Umbilical cord (tissue), 1 donor: ENCODE measurements at regions not wholly inside any gene's neighbourhood (a gene's known extent, or its start where the extent isn't known, plus 50 kb on each side); places are given as distances from the start of the nearest gene placed in this dataset.

Source experiments
- DNase-seq: peaks from one replicate; pipeline ENCODE4 v3.0.0-alpha.2; 2015; ENCODE audit warnings: low spot score

DNA sequence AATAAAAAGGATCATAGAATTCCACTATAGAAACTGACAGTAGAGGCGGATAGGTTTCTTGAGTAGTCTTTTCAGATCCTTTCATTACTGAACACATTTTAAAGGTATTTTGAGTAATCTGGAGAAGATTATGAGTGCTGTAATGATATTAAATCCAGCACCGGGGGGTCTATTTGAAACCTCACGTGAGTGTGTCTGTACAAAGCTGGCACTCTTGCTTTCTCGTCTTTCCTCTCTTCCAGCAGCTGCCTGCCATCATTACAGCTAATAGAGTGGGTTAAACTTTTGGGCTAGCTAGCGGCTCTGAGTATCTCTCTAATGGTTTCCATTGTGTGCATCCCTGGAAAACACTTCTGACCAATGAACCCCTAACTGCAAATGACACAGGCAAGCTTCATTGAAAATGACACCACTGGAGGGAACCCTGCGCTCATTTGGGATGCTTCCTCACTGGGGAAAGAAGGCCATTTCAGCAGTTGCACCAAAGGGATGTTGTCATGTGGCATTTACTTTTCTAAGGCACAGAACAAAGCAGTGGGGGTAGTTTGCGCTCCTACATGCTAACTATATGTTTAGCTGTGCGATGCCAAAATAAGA lies 101.0 kb downstream of the HRH4 start:
- DNase-seq = no peak

DNA sequence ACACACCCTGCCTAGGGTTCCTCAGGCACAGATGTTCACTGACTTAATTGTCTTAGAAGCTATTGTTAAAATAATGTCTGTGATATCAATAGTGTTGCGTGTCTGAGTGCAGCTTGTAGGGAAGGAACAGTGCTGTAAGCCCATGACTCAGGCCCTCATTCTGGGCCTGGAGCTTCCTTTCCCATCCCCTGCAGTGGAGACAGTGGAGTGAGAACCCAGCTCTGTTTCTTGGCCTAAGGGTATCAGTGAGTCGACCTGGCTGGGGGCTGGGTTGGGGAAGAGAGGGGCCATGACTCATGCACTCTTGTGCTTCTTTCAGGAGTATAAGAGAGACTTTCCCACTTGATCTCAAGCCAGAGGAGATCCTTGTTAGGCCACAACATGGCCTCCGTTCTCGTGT lies 106.8 kb downstream of the HRH4 start:
- peak; percentile 13 for DNase-seq

DNA sequence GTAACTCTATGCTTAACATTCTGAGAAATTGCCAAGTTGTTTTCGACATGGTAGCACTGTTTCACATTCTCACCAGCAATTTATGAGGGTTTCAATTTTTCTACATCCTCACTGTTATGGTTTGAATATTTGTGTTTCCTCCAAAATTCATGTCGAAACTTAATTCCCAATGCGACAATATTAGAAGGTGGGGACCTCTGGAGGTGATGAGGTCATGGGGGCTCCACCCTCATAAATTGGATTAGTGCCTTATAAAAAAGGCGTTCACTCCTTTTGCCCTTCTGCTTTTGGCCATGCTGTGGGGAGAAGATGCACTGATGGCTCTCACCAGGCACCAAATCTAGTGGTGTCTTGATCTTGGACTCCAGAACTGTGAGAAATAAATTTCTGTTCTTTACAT lies 110.3 kb downstream of the HRH4 start:
- no peak for DNase-seq

DNA sequence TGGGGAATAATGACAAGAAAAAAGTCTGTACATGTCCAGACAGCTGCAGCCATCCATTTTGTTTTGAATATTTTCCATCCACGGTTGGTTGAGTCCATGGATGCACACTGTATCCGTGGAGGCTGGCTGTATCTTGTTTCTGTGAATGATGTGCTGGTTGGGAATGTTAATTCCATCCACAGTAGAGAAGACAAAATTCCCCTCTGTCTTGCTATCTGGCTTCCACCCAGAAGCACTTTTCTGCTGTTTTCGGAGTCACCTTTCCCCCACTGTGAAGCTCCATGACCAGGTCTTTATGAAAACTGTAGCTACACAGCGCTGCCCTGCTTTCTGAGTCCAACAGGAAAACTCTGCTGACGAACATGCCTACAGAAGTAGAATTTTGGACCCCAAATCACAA lies 122.3 kb downstream of the HRH4 start:
- no peak for DNase-seq

DNA sequence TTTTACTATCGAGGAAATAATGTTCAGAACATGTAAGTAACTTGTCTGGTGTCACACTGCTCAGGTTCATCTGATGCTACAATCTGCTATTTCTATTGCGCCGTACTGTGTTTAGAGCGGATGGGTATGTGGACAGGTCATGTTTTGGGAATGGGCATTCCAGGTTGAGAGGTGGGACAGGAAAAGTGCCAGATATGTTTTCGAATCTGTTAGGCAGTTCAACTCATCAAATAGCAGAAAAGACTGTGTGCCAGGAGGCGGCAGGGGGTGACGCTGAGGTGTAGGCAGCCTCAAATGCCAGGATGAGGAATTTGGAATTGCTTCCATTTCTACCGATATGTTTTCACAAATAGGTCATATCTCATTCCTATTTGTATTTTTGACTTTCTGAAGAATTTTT lies 123.8 kb downstream of the HRH4 start:
- DNase-seq = no peak

GRCh38 chr18:24584813-24585212 lies 124.4 kb downstream of the HRH4 start:
- DNase-seq = peak; percentile 59

DNA sequence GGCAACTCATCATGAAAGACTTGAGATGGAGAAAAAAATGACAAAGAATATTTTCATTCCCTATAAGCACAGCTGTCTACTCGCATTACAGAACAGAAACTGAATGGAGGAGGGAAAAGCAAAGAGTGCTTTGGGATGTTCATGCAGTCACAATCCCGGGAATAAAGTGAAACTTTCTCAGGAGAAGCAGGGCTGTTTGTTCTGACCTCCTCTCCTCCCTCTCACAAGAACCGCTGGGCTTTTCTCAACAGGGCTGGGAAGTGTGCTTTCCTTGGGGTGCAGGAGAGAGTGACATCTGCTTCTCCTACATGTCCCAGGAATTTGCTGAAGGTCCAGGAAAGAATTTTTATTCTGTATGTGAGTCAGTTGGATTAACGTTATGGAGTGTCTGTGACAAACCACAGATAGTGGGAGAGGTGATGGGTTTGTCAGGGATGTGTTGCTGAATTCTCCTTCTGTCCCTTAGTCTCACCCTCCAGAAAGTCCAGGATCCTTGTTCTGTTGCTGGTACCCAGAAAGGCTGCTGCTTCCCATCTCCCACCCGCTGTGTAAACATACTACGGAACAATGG lies 125.6 kb downstream of the HRH4 start:
- DNase-seq = peak; percentile 92

DNA sequence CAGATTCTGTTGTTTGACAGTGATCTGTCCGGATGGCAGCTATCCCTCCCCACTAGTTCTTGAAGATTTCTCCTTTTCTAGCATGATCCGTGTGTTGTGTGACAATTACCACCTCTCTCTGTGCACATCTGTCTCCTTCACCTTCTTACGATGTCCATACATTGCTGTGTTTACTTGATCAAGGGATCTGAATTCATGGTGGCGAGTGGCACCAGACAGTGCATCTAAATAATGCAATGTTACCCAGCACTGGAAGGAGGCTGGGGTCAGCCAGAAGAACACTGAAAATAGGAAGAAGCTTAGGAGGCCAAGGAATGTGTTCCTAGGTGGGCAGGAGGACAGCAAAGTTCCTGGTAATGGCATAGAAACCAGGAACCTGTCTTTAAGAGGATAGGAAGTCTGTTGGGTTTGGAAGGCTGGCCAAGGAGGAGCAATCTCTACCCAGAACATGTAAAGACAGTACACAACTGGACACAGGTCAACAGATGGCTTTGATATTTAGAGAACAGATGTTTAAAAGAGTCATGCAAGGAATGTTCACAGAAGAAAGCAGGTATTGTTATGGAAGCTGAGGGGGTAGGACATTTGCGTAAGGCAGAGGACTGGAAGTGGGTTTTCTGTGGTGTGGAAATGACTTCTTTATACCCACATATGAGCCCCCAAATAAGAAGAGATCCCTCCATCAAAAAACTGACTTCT lies 126.4 kb downstream of the HRH4 start:
- no peak for DNase-seq

GRCh38 chr18:24588440-24588839 lies 128.0 kb downstream of the HRH4 start:
- no peak for DNase-seq

DNA sequence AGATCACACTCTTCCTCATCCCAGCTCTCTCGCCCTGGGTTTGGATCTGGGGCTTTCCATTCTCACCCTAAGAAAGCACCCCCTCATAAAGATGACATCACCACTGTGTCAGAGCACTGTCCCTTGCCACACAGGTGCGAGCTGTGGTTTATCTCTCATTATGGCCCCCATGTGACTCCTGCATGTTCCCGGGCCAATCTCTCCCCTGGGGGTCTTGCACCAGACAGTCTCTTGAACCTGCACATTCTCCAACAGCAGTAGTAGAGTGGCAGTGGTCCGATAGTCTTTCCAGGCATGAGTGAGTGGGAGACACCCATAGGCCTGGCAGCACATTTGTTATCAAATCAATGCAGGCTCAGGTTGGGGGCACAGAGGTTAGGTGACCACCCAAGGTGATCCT lies 130.5 kb downstream of the HRH4 start:
- DNase-seq = no peak

DNA sequence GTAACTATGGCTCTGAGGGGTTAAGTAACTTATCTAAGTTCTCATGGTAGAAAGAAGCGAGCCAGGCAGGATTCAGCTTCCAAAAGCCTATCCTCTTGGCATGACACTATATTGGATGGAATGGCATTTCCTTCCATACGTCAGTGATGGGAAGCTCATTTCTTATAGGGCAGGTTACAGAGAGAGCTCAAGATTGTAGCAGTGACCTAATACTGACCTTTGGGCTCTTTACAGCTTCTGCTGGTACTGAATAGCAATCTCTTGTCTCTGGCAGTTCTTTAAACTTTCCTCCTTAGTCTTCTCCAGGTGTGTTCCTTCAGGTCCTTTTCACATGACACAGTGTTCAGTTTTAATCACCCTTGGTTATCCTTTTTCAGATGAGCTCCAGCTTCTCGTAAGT lies 133.0 kb downstream of the HRH4 start:
- DNase-seq = peak; percentile 8

GRCh38 chr18:24593886-24594285 lies 133.4 kb downstream of the HRH4 start:
- DNase-seq = no peak

- DNase-seq = no peak
These were observed 135.2 kb downstream of the HRH4 start for GRCh38 chr18:24595561-24596031.

DNA sequence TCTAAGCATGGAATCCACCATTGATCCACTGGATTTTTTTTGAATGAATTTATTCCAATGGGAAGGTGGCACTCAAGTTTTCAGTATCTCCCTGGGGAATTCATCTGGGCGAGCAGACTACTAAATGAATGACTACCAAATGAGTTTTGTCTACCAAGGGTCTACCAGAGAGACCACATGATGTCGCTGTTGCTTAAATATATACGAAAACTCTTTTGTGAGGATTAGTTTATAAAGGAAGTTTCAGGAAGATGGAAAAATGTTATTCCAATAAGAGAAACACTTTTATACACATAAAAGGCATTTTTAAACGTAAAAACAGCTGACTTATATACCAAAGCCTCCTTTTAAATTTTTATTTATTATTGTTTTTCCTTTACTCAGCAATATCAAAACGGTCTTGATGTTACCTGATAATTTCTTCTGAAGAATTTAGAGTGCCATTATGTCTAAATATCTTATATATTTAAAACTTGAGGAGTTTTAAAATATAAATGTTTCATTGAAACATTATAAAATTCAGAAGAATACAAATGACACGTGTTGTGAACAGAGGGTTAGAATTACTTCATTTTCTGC lies 139.7 kb downstream of the HRH4 start:
- DNase-seq = peak; percentile 72

- DNase-seq = no peak
These were observed 141.1 kb downstream of the HRH4 start for GRCh38 chr18:24601585-24601984.

DNA sequence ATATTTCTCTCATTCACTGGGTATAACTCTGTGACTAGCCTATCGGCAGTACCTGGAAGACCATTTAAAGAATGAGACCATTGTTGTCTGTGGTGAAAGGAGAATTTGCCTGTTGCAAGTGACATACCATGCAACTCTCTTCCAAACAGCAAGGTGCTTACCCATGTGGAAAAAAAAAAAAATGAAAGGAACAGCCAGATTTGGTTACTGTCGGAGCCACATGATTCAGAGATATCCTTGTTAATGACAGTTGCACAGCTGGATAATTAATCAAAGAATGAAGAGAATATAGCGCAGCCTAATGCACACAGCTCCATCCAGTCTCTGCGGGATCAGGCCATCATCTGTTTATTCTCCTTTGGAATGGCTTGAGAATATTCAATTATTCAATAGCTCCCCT lies 141.8 kb downstream of the HRH4 start:
- DNase-seq = no peak

- no peak for DNase-seq
These were observed 142.7 kb downstream of the HRH4 start for GRCh38 chr18:24603151-24603550.

DNA sequence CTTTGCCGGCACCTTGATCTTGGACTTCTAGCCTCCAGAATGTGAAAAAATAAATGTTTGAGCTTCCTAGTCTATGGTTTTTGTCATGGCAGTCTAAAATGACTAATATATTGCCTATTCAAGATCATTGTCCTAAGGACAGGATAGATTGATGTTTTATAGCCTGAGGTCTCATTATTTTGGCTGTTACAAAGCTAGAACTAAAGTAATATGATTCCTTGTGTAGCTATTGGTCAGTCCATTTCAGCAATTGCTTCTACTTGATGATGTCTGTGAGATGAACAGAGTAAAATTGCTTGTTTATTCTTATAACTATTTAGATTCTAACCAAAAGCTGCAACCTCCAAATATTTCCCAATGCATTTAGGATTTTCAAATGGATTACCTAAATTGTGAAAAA lies 145.0 kb downstream of the HRH4 start:
- no peak for DNase-seq

- DNase-seq = no peak
These were observed 148.8 kb downstream of the HRH4 start for GRCh38 chr18:24609254-24609653.

DNA sequence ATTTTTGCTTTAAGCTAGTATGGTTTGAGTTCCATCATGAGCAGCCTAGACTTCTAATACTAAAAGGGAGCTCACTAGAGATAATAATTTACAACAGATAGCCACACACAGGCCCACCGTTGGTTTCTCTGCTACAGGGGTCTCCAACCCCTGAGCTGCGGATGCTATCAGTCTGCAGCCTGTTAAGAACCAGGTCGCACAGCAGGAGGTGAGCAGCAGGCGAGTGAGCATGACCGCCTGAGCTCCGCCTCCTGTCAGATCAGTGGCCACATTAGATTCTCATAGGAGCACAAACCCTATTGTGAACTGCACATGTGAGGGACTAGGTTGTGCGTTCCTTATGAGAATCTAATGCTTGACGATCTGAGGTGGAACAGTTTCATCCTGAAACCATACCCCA lies 150.6 kb downstream of the HRH4 start:
- no peak for DNase-seq

GRCh38 chr18:24613896-24614640 lies 153.6 kb downstream of the HRH4 start:
- DNase-seq = no peak

DNA sequence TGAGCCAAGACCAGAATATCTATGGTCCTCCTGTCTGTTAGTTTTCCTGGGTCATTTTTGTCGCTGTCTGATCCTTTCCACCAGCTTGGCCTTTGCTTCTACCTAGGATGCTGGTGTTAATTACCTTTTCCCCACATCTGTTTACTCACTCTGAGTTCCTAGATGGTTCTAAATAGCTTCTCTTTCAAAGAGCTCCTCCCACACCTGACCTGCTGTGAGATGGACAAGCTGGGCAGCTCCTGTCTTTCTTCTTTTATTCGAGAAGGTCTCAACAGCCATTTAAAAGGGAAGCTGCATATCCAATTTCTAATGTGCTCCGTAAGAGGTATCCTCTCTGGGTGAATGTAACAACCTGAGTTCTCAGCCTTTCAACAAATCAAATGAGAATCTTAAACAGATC lies 156.2 kb downstream of the HRH4 start:
- DNase-seq = no peak
